AG10803 (cell line): ENCODE measurements at regions not wholly inside any gene's neighbourhood (a gene's known extent, or its start where the extent isn't known, plus 50 kb on each side); places are given as distances from the start of the nearest gene placed in this dataset.

ENCODE experiments used
- DNase-seq: peaks from one replicate; pipeline ENCODE4 v3.0.0; 2010; ENCODE audit warnings: low read depth
- H3K4me3 ChIP-seq: 2 replicates; pipeline ENCODE4 v1.5.1; 2011; ENCODE audit warnings: mild to moderate bottlenecking, low read length, control low read depth
- CTCF ChIP-seq: conservative IDR thresholded peaks from 2 replicates; pipeline ENCODE4 v1.5.1; 2011; ENCODE audit warnings: mild to moderate bottlenecking, low read length, control low read depth, inconsistent platforms

DNA sequence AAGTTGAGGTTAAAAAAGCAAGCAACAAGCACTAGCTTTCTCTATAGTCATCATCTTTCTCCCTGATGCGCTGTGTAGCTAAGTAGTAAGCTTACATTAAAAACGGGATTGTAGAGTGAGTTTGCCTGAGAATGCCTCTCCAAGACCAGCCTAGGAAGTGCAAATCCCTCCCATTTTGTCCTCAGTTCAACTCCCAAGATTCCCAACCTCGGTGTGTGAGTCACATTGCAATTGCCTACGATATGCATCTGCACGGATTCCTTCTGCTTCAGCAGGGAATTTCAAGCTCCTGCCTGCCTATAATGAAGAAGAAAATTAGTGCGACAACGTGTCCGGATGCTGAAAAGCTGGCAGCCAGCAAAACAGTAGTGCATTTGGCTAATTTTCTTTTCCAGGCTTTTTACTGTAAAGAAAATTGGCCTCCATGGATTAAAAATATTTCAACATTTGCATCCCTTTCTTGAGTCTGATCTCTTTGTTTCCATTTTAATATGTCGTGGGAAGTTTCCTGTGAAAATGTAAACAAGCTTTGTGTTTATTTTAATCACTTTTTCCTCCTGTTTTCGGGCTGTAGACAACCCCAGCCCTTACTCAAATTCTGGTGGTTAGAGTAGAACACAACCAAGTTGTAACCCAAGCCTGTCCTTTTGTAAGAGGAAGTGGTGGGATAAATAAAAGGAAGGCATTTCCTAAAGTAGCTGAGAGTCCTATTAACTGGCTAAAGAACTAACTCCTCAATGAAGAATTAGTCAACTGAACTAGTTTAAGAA is 58.4 kb upstream of the TET2 start:
- peak overlapping the region; percentile 43 for H3K4me3 ChIP-seq
- DNase-seq: peak; percentile 92
- no peak for TF ChIP-seq CTCF

DNA sequence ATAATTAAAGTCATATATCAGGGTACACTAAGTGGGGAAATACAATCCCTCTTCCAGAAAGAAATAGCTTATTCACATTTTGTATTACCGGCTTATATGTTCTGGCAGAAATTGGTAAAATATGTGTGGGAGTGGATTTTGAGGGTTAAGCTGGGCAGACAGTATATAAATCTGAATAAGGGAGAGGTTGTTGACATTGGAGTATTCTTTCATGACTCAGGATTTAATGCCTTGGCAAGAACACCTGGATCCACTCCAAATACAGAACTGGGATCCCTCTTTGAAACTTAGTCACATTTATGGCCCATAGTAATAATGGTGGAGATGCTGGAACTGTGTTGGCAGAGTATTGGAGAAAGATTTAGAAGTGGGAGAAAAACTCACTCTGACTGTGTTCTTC is 54.3 kb upstream of the TET2 start:
- no peak overlapping the region for H3K4me3 ChIP-seq
- peak; percentile 73 for DNase-seq
- TF ChIP-seq CTCF: no peak

DNA sequence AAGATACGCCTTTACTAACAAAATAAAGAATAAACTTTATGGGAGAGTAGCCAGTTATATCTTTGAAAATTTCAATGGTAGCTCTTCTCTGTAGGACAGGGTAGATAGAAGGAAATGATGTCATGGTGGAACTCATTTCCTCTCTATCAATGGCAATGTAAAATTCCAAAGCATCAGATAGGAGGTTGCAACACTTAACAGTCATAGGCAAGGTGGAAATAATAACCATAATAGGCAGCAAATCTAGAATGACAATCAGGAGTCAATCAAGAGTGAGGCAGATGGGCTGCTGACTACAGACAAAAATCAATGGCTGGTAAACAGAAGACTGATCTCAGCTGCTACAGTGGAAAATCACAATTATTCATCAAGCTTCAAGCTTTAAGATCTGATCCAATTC is 53.9 kb upstream of the TET2 start:
- H3K4me3 ChIP-seq: no peak overlapping the region
- peak; percentile 18 for DNase-seq
- no peak for TF ChIP-seq CTCF

- H3K4me3 ChIP-seq: no peak overlapping the region
- no peak for TF ChIP-seq CTCF
- no peak for DNase-seq
Measured at GRCh38 chr4:105093975-105094374, 52.7 kb upstream of the TET2 start.
